CD4-positive, alpha-beta T cell treated with Interleukin-1 beta for 1 hour (primary cell): ENCODE measurements at regions not wholly inside any gene's neighbourhood (a gene's known extent, or its start where the extent isn't known, plus 50 kb on each side); places are given as distances from the start of the nearest gene placed in this dataset.

Experiments
- DNase-seq, 2 donors: peaks; one replicate each; pipeline ENCODE4 v3.0.0-alpha.2; 2020 to 2022

- DNase-seq = no peak
Measured at GRCh38 chr16:87244636-87245197, 72.5 kb downstream of the C16orf95 start.

DNA sequence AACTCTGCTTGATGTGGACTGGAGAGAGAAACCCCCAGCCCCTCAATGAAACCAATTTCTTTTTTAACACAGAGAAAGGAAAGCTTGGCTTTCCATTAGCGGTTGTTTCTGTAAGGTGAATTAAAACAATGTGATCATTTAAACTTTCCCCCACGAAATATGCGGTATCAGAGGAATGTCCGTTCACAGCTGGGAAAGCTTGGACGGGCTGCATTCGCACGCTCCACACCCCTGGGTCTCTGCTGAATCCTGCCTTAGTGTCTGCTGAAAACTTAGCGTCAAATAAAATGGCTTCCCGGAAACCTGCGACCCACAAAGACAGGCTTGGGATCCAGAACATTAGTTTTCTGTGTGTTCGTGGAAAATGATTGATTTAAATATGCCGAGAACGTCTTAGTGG is 71.7 kb downstream of the C16orf95 start:
- no peak for DNase-seq

- DNase-seq = no peak
Measured at GRCh38 chr16:87246269-87247065, 70.7 kb downstream of the C16orf95 start.

DNA sequence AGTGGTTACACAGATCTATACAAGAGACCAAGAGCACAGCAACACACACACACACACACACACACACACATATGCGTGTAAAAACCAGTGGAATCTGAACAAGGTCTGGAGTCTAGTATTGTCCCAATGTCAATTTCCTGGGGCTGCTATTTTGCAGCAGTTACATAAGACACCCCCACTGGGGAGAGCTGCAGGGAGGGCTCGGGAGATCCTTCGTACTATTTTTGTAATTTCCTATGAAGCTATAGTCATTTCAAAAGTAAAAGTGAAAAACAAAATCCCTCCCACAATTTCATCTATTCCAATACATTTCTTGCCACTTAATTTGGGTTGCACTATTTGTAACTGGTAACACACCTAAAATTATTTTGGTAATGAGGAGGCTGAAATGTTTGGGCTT is 68.5 kb downstream of the C16orf95 start:
- DNase-seq = no peak

DNA sequence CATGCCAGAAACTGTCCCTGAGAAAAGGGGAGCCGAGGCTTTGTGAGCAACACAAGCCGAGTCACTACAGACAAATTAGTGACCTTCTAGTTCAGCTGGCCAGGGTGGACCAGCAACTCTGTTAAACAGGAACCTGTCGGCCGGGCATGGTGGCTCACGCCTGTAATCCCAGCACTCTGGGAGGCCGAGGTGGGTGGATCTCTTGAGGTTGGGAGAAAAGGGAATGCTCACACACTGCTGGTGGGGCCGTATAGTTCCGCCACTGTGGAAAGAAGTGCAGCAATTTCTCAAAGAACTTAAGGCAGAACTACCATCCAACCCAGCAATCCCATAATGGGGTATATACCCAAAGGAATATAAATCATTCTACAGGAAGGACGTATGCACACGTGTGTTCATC is 67.8 kb downstream of the C16orf95 start:
- DNase-seq = no peak

GRCh38 chr16:87250431-87250960 is 66.7 kb downstream of the C16orf95 start:
- DNase-seq = no peak

- DNase-seq = no peak
Measured at GRCh38 chr16:87252269-87252970, 64.8 kb downstream of the C16orf95 start.
